ENCODE measurements at regions not wholly inside any gene's neighbourhood (a gene's known extent, or its start where the extent isn't known, plus 50 kb on each side); places are given as distances from the start of the nearest gene placed in this dataset.

DNA sequence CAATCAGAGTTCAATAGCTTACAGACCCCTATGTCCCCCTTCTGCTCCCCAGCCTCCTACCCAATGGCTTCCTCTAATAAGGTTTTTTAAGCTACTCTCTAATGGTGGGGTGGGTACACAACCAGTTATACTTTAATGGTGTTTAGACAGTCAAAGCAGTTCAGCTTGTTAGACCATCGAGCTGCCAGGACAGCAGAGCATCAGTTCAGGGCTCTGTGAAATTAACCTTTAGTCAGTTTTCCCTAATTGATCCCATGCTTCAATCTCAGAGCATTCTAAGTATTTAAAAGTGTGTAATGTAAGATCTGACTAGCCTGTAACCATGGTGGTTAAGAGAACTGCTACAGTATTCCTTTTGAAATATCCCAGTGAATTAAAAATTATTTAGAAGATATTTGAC, 107.2 kb upstream of the ZNF644 start:
- TF ChIP-seq, protein P1, sequence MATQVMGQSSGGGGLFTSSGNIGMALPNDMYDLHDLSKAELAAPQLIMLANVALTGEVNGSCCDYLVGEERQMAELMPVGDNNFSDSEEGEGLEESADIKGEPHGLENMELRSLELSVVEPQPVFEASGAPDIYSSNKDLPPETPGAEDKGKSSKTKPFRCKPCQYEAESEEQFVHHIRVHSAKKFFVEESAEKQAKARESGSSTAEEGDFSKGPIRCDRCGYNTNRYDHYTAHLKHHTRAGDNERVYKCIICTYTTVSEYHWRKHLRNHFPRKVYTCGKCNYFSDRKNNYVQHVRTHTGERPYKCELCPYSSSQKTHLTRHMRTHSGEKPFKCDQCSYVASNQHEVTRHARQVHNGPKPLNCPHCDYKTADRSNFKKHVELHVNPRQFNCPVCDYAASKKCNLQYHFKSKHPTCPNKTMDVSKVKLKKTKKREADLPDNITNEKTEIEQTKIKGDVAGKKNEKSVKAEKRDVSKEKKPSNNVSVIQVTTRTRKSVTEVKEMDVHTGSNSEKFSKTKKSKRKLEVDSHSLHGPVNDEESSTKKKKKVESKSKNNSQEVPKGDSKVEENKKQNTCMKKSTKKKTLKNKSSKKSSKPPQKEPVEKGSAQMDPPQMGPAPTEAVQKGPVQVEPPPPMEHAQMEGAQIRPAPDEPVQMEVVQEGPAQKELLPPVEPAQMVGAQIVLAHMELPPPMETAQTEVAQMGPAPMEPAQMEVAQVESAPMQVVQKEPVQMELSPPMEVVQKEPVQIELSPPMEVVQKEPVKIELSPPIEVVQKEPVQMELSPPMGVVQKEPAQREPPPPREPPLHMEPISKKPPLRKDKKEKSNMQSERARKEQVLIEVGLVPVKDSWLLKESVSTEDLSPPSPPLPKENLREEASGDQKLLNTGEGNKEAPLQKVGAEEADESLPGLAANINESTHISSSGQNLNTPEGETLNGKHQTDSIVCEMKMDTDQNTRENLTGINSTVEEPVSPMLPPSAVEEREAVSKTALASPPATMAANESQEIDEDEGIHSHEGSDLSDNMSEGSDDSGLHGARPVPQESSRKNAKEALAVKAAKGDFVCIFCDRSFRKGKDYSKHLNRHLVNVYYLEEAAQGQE (IDR thresholded peaks at IDR 0.05; ENCODE audit: low read depth) = no peak
- TF ChIP-seq YY1 (IDR thresholded peaks at IDR 0.05; ENCODE audit: low read depth) = no peak
- no peak for TF ChIP-seq TAF1 (IDR thresholded peaks at IDR 0.05; ENCODE audit: low read depth)
- TF ChIP-seq MAX (IDR thresholded peaks at IDR 0.05) = no peak
- TF ChIP-seq TEAD4 (IDR thresholded peaks at IDR 0.05) = no peak
- TF ChIP-seq USF1 (IDR thresholded peaks at IDR 0.05) = no peak

Measured in Ishikawa (cell line).